HG02610 (cell line): ENCODE measurements at regions not wholly inside any gene's neighbourhood (a gene's known extent, or its start where the extent isn't known, plus 50 kb on each side); places are given as distances from the start of the nearest gene placed in this dataset.

Experiments
- ATAC-seq: cut with Tn5 transposase; IDR thresholded peaks from one replicate; pipeline ENCODE4 v1.9.1; 2021; ENCODE audit warnings: mild to moderate bottlenecking, moderate library complexity; ENCODE audit not compliant: unreplicated experiment

DNA sequence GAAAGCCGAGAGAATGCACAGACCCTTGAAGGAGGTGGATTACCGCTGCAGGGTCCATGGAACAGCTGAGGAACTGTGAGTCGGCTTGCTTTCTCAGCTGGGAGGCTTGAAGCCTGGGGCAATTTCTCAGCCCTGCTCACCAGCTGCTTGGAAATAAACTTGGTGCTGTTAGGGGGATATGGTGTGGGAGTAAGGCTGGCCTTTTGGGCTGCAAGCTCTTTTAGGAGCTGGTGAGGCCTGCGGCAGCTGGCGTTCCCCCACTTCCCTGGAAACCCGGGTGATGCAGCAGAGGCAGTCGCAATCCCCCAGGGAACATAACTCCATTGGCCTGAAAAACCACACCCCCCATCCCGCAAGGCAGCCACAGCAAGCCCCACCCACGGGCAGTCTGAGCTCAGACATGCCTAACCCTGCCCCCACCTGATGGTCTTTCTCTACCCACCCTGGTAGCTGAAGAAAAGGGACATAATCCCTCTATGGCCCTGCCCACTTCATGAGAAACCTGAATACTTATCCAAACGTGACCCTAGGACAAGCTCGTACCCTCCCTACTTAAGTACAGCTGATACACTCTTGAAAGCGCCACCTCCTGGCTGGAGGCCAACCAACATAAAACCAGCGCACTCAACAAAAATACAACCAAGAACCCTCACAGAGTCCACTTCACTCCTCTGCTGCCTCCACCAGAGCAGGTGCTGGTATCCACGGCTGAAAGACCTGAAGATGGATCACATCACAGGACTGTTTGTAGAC, 1995.8 kb downstream of the NCAM2 start:
- no peak for ATAC-seq

GRCh38 chr21:23003951-23004350, 2005.7 kb downstream of the NCAM2 start:
- ATAC-seq, result no peak

DNA sequence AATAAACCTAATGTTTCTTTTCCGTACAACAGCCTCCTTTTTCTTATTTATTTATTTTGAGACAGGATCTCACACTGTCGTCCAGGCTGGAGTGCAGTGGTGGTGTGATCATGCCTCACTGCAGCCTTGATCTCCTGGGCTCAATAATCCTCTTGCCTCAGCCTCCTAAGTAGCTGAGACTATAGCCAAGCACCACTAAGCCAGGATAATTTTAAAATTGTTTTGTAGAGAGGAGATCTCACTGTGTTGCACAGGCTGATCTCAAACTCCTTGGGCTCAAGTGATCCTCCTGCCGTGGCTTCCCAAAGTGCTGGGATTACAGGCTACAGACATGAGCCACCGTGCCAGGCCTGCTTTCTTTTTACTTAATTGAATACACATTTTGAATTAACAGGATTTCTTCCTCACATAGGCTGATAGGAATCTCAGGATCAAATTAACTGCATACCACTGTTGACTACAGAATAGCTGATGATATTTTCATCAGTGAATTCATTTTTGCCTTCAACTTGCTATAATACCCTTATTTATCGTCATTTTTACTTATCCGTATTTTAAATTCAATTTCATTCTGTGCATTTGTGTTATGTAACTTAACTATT, 2010.5 kb downstream of the NCAM2 start:
- ATAC-seq, result no peak

- ATAC-seq, result no peak
Measured at GRCh38 chr21:23009360-23009759, 2011.2 kb downstream of the NCAM2 start.

GRCh38 chr21:23014021-23014420, 2015.8 kb downstream of the NCAM2 start:
- no peak for ATAC-seq

- no peak for ATAC-seq
Measured at GRCh38 chr21:23016617-23017016, 2018.4 kb downstream of the NCAM2 start.

DNA sequence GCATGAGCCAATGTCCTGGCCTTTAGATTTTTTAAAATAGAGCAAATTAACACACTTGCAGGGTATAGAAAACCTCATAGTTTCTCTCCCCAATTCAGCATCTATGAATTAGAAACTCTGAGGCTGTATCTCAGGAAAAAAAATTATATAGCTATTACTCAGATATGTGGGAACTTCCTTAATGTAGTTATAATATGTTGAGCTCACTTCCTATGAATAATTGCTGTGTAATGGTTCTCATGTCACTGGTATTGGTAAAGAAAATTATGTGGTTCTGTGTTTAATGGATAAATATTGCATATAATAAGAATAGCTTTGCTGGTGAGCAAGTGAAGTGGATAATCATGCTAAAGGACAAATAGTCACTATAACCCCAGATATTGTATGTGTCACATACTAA, 2019.8 kb downstream of the NCAM2 start:
- no peak for ATAC-seq

DNA sequence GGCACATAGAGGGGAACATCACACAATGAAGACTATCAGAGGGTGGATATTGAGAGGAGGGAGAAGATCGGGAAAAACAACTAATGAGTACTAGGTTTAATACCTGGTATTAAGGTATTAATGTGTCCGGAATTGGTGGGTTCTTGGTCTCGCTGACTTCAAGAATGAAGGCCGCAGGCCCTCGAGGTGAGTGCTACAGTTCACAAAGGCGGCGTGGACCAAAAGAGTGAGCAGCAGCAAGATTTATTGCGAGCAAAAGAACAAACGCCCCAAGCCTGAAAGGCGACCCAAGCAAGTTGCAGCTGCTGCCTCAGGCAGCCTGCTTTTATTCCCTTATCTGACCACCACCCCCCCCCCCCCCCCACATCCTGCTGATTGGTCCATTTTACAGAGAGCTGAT, 2022.8 kb downstream of the NCAM2 start:
- no peak for ATAC-seq

DNA sequence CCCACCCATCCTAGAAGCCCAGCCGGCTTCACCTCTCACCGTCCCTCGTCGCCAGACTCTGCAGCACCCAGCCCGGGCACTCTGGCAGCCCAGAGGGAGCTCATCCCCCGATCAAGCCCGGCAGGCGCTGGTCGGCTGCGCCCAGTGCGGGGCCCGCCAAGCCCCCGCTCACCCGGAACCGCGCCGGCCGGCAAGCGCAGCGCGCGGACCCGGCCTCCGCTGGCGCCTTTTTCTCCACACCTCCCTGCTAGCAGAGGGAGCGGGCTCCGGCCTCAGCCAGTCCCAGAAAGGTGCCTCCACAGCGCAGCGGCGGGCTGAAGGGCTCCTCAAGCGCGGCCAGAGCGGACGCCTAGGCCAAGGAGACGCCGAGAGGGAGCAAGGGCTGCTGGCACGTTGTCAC, 2023.3 kb downstream of the NCAM2 start:
- ATAC-seq, result no peak

- ATAC-seq, result no peak
Measured at GRCh38 chr21:23026878-23027277, 2028.7 kb downstream of the NCAM2 start.

- no peak for ATAC-seq
Measured at GRCh38 chr21:23039846-23040245, 2041.6 kb downstream of the NCAM2 start.

GRCh38 chr21:23045955-23046354, 2047.7 kb downstream of the NCAM2 start:
- no peak for ATAC-seq

DNA sequence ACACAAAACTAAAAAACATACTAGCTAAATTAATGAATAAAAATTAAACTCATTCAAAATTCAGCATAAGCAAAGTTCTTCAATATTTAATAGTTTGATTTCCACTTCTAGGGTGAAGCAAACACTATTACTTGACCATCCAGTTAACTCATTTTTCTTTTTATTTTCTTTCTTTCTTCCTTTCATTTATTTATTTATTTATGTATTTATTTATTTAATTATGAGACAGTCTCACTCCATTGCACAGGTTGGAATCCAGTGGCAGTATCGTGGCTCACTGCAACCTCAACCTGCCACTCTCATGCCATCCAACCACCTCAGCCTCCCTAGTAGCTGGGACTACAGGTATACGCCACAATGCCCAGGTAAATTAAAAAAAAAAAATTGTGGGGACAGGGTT, 2069.5 kb downstream of the NCAM2 start:
- no peak for ATAC-seq

DNA sequence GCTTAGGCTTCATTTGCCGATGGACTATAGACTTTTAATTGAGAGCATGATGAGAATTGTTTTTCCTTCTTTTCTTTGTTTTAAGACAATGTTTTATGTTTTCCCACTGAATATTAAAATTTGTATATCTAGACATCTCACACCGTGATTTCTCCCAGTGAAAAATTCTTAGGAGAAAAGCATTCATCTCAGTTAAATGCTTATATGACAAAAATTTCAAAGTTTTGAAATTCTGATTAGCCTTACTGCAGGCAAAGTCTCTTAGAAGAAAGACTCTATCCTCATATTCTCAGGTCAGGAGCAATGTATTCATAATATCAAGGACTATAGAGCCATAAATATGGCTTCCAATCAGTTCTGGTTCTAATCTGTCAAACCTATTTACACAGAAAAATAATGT, 2085.0 kb downstream of the NCAM2 start:
- ATAC-seq, result no peak

DNA sequence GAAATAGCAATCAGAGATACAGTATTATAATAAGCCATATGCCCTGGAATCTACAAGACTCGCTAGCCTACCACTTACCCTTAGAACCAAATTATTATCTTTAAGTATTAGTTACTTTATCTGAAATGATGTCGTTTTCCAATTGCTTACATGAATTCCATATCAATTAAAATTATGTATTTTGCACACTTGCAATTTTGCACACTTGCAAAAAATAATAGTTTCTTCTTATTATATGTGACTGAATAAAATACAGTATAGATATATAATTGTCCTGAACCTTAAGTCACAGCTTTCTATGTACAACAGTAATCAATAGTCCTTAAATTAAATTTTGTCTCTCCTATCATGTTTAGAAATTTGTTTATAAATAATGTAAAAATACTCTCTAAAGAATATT, 2095.1 kb downstream of the NCAM2 start:
- ATAC-seq, result no peak

DNA sequence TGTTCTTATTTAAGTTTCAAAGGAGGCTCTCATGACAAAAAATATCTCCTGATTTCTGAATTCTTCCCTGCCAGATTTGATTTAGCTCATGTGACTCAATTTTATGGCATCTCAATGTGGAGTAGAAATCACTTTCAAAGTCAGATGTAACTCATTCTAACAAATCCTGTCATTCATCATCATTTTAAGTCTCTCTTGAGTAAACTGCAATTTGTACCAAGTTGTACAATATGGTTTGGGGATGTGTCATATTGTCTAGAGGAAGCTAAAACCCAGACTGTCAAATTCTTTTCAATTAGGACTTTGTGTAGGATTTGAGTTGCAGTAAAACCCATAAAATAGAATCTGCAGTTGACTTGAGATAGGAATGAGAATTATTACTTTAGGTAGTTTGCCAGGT, 2101.0 kb downstream of the NCAM2 start:
- no peak for ATAC-seq

DNA sequence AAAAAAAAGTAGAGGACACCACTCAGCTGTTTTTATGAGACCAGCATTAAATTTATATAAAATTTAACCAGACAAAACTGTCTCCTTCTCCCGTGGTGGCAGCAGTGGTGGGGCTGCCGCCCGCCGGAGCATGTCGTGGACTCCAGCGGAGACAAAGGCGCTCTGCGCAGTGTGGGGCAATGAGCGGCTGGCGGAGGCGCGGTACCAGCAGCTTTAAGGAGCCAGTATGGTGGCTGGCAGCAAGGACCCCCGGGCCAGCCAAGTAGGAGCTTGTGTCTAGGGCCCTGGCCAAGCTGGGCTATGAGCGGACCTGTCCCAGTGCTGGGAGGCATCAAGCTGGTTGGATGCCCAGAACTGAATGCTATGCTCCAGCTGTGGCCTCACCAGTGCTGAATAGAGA, 2102.9 kb downstream of the NCAM2 start:
- ATAC-seq, result no peak

GRCh38 chr21:23108533-23108932, 2110.3 kb downstream of the NCAM2 start:
- ATAC-seq, result no peak

GRCh38 chr21:23111070-23111600, 2112.9 kb downstream of the NCAM2 start:
- no peak for ATAC-seq

GRCh38 chr21:23119491-23119890, 2121.3 kb downstream of the NCAM2 start:
- ATAC-seq, result no peak

GRCh38 chr21:23127973-23128372, 2129.8 kb downstream of the NCAM2 start:
- ATAC-seq, result no peak

GRCh38 chr21:23130308-23130707, 2132.1 kb downstream of the NCAM2 start:
- ATAC-seq, result no peak

DNA sequence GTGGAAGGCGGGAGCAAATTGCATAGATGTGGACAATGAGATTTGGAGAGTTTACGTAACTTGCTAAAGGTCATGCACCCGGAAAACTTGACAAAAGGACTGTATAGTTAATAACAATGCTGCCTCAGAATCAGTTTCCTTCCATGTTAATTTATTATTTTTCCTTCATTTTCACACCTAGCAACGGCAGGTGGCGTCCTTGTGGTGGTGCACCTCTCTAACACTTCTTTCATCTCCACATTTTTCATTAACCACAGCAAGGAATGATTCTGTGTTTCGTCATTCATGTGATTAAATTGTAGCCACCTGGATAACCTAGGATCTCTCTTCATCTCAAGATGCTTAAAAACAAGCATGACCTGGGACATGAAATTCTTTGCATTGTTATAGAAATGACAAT, 2133.0 kb downstream of the NCAM2 start:
- no peak for ATAC-seq
